ENCODE measurements at regions not wholly inside any gene's neighbourhood (a gene's known extent, or its start where the extent isn't known, plus 50 kb on each side); places are given as distances from the start of the nearest gene placed in this dataset.

DNA sequence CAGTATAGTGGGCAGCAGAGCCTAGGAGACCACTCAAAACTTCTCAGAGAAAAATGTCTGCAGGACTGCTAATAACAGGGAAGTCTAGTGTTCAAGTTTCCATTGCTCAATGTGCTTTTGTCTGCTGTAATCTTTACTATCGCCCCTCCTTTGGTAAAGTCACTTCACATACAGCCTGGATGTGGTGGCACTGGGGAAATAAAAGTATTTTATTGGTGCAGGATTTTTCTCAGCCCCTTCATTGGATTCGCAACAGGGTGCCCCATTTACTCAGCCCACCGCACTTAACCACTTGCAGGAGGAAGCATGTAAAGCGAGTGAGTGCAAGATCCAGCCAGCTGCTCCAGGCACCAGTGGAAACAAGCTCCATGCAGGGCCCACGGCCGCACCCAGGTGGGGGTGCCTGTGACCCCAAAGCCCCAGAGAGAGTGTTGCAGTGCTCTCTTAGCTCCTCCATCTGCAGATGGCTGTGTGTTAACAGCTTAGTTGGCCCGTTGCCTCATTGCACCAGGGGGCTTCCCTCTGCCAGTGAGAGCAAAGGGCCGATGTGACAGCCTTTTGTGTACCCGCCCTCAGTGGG lies 163.5 kb upstream of the TMEM72 start:
- TF ChIP-seq, protein P1, sequence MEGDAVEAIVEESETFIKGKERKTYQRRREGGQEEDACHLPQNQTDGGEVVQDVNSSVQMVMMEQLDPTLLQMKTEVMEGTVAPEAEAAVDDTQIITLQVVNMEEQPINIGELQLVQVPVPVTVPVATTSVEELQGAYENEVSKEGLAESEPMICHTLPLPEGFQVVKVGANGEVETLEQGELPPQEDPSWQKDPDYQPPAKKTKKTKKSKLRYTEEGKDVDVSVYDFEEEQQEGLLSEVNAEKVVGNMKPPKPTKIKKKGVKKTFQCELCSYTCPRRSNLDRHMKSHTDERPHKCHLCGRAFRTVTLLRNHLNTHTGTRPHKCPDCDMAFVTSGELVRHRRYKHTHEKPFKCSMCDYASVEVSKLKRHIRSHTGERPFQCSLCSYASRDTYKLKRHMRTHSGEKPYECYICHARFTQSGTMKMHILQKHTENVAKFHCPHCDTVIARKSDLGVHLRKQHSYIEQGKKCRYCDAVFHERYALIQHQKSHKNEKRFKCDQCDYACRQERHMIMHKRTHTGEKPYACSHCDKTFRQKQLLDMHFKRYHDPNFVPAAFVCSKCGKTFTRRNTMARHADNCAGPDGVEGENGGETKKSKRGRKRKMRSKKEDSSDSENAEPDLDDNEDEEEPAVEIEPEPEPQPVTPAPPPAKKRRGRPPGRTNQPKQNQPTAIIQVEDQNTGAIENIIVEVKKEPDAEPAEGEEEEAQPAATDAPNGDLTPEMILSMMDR (IDR thresholded peaks at IDR 0.05) = no peak
- Histone ChIP-seq H3K4me1 (ENCODE audit: control insufficient read depth in 1 of 2, insufficient read depth in 2 of 2, low read length in 2 of 2) (no peaks in the 10 kb centered on the region), H2AFZ (ENCODE audit: insufficient read depth, low read depth, low read length, poor library complexity, severe bottlenecking) (no peak overlapping the region), H3K79me2 (ENCODE audit: insufficient read depth, low read length) (no peaks in the 10 kb centered on the region), H3K27me3 (ENCODE audit: control insufficient read depth in 2 of 2, insufficient read depth in 2 of 2, low read length in 2 of 2) (no peaks in the 10 kb centered on the region), H3K4me3 (replicated peaks in 1 of 3; ENCODE audit: low read depth in 2 of 3, low read length in 3 of 3) (no peak overlapping the region), H3K9me3 (replicated peaks in 1 of 2; ENCODE audit: control insufficient read depth in 1 of 2, insufficient read depth in 1 of 2, low read length in 2 of 2) (peaks cover 0 to 3% of the 10 kb centered on the region in 2 donors), H3K9ac (ENCODE audit: insufficient read depth, low read length, poor library complexity, severe bottlenecking) (no peak overlapping the region), H3K4me2 (replicated peaks; ENCODE audit: extremely low read depth, low read length, poor library complexity, severe bottlenecking) (no peak overlapping the region), H3K36me3 (replicated peaks in 1 of 2; ENCODE audit: control insufficient read depth in 1 of 2, insufficient read depth in 2 of 2, low read length in 2 of 2) (no peaks in the 10 kb centered on the region), H4K20me1 (ENCODE audit: insufficient read depth, low read length) (no peaks in the 10 kb centered on the region), H3K27ac (ENCODE audit: low read depth in 1 of 2, low read length in 2 of 2) (no peak overlapping the region)
- WGBS (ENCODE audit: insufficient coverage) = 97% methylated on average over 8 of the region's 9 CpGs
- Mint-ChIP-seq H3K36me3 (no peaks in the 10 kb centered on the region), H3K27me3 (ENCODE audit: low read depth in 3 of 3) (peaks cover 0 to 2% (median 2%) of the 10 kb centered on the region in 3 donors), H3K27ac (no peak overlapping the region), H3K4me1 (no peaks in the 10 kb centered on the region), H3K4me3 (no peak overlapping the region), H3K9me3 (peaks cover 5 to 19% (median 7%) of the 10 kb centered on the region in 7 donors)
- DNase-seq = no peak
- intact Hi-C loops (cut with micrococcal nuclease) = no loop called here

DNA sequence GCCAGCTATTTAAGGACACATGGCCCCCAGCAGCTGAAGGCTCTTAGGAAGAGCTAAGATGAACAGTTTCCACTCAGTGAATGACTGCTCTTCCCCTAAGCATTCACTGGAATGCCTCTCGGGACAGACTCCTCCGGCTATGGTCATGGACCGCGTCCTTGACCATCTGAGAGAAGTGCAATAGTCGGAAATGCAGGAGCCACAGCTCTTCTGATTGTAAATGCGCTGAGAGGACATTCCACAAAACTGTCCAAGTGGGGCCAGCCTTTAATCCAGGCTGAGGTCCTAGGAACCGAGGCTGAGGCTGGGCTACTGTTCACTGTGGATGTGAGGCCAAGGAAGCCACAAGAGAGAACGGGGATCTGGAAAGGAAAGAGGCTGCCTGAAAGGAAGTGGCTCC lies 162.0 kb upstream of the TMEM72 start:
- Histone ChIP-seq H3K79me2 (ENCODE audit: insufficient read depth, low read length) (no peaks in the 10 kb centered on the region), H3K4me2 (replicated peaks; ENCODE audit: extremely low read depth, low read length, poor library complexity, severe bottlenecking) (no peak overlapping the region), H2AFZ (ENCODE audit: insufficient read depth, low read depth, low read length, poor library complexity, severe bottlenecking) (no peak overlapping the region), H4K20me1 (ENCODE audit: insufficient read depth, low read length) (no peaks in the 10 kb centered on the region), H3K4me3 (replicated peaks in 1 of 3; ENCODE audit: low read depth in 2 of 3, low read length in 3 of 3) (no peak overlapping the region), H3K9ac (ENCODE audit: insufficient read depth, low read length, poor library complexity, severe bottlenecking) (no peak overlapping the region), H3K36me3 (replicated peaks in 1 of 2; ENCODE audit: control insufficient read depth in 1 of 2, insufficient read depth in 2 of 2, low read length in 2 of 2) (no peaks in the 10 kb centered on the region), H3K9me3 (replicated peaks in 1 of 2; ENCODE audit: control insufficient read depth in 1 of 2, insufficient read depth in 1 of 2, low read length in 2 of 2) (peaks cover 0 to 3% of the 10 kb centered on the region in 2 donors), H3K27ac (ENCODE audit: low read depth in 1 of 2, low read length in 2 of 2) (no peak overlapping the region), H3K27me3 (ENCODE audit: control insufficient read depth in 2 of 2, insufficient read depth in 2 of 2, low read length in 2 of 2) (no peaks in the 10 kb centered on the region), H3K4me1 (ENCODE audit: control insufficient read depth in 1 of 2, insufficient read depth in 2 of 2, low read length in 2 of 2) (no peaks in the 10 kb centered on the region)
- intact Hi-C loops (cut with micrococcal nuclease) = no loop called here
- no peak for DNase-seq
- Mint-ChIP-seq H3K27me3 (ENCODE audit: low read depth in 3 of 3) (peaks cover 0 to 2% (median 2%) of the 10 kb centered on the region in 3 donors), H3K27ac (no peak overlapping the region), H3K4me1 (no peaks in the 10 kb centered on the region), H3K36me3 (no peaks in the 10 kb centered on the region), H3K9me3 (peaks cover 5 to 19% (median 7%) of the 10 kb centered on the region in 7 donors), H3K4me3 (no peak overlapping the region)
- TF ChIP-seq, protein P1 (IDR thresholded peaks at IDR 0.05) = no peak
- WGBS (ENCODE audit: insufficient coverage) = 99% methylated on average over 8 of the region's 8 CpGs

Measured in CD14-positive monocyte (primary cell).